ENCODE measurements at regions not wholly inside any gene's neighbourhood (a gene's known extent, or its start where the extent isn't known, plus 50 kb on each side); places are given as distances from the start of the nearest gene placed in this dataset.

- Mint-ChIP-seq H3K4me1 (peaks cover 27% of the 10 kb centered on the region), H3K36me3 (no peaks in the 10 kb centered on the region), H3K27ac (peak overlapping the region; percentile 37), H3K27me3 (ENCODE audit: low read depth) (no peaks in the 10 kb centered on the region), H3K9me3 (no peaks in the 10 kb centered on the region), H3K4me3 (no peak overlapping the region)
- POLR2A ChIA-PET = interaction anchor here (0.6 kb wide), 2 partner anchors 13 to 460 kb away, joined by 3 read pairs; no protein-coding TSS in a partner anchor
- ATAC-seq = peak; percentile 70
- TF ChIP-seq ZNF281 (CRISPR knock-in tag; IDR thresholded peaks at IDR 0.05) (no peak), FOXP4 (CRISPR knock-in tag; IDR thresholded peaks at IDR 0.05) (no peak), SP1 (CRISPR knock-in tag; conservative IDR thresholded peaks at IDR 0.05) (no peak), ESRRA (CRISPR knock-in tag; IDR thresholded peaks at IDR 0.05; ENCODE audit: borderline replicate concordance) (no peak), NFATC4 (CRISPR knock-in tag; IDR thresholded peaks at IDR 0.05) (no peak), MLX (CRISPR knock-in tag; IDR thresholded peaks at IDR 0.05) (no peak), E2F4 (CRISPR knock-in tag; IDR thresholded peaks at IDR 0.05; ENCODE audit: borderline replicate concordance, low read depth) (no peak), TEAD4 (CRISPR knock-in tag; IDR thresholded peaks at IDR 0.05) (no peak), CDX4 (CRISPR knock-in tag; IDR thresholded peaks at IDR 0.05; ENCODE audit: borderline replicate concordance) (no peak), EMX1 (CRISPR knock-in tag; IDR thresholded peaks at IDR 0.05) (no peak), TEAD1 (CRISPR knock-in tag; IDR thresholded peaks at IDR 0.05) (no peak), AFF4 (CRISPR knock-in tag; IDR thresholded peaks at IDR 0.05; ENCODE audit: borderline replicate concordance) (no peak)
- DNase-seq (ENCODE audit: low spot score) = no peak
- CTCF ChIA-PET = interaction anchor here (0.8 to 4.4 kb wide), 3 partner anchors 8 to 56 kb away, joined by 3 to 27 read pairs (median 3); no protein-coding TSS in a partner anchor
These were observed 218.2 kb upstream of the KLF14 start for GRCh38 chr7:130951976-130952876.

Measured in WTC11 (cell line).